CD4-positive, CD25-positive, alpha-beta regulatory T cell (primary cell): ENCODE measurements at regions not wholly inside any gene's neighbourhood (a gene's known extent, or its start where the extent isn't known, plus 50 kb on each side); places are given as distances from the start of the nearest gene placed in this dataset.

ENCODE experiments used
- ATAC-seq, 2 donors: fragments of 150-1000 bp; cut with Tn5 transposase; one replicate each; pipeline ENCODE4 v1.10.0; 2021; ENCODE audit warnings: low read depth in 2 of 2, moderate number of reproducible peaks in 2 of 2, moderate library complexity in 1 of 2
- DNase-seq, 3 donors: peaks; one replicate each; pipeline versions ENCODE4 v3.0.0 to v3.0.0-alpha.2; 2012 to 2022; ENCODE audit warnings: mixed read lengths in 1 of 3
- H3K27ac ChIP-seq: one replicate; pipeline ENCODE4 v1.7.0; 2013; ENCODE audit warnings: mild to moderate bottlenecking, low read length; ENCODE audit not compliant: insufficient read depth, poor library complexity, severe bottlenecking
- H3K27me3 ChIP-seq: one replicate; pipeline ENCODE4 v1.7.0; 2013; ENCODE audit warnings: low read length; ENCODE audit not compliant: control insufficient read depth, insufficient read depth
- H3K36me3 ChIP-seq: one replicate; pipeline ENCODE4 v1.7.0; 2013; ENCODE audit warnings: mild to moderate bottlenecking, low read length, moderate library complexity; ENCODE audit not compliant: control insufficient read depth, insufficient read depth
- H3K4me1 ChIP-seq: 2 replicates; pipeline ENCODE4 v1.7.0; 2013; ENCODE audit warnings: mild to moderate bottlenecking, low read length; ENCODE audit not compliant: insufficient read depth, control insufficient read depth, poor library complexity, severe bottlenecking
- H3K4me3 ChIP-seq: one replicate; pipeline ENCODE4 v1.7.0; 2013; ENCODE audit warnings: low read depth, mild to moderate bottlenecking, low read length, moderate library complexity
- H3K9me3 ChIP-seq, 2 experiments: 1 replicate in 1 of 2; 2 replicates in 1 of 2; pipeline ENCODE4 v1.7.0; 2013; ENCODE audit warnings: low read length in 2 of 2, mild to moderate bottlenecking in 1 of 2, moderate library complexity in 1 of 2; ENCODE audit not compliant: control insufficient read depth in 2 of 2
- H3K27ac Mint-ChIP-seq, 3 donors: one replicate each; pipeline ENCODE4 v1.8.0; 2020 to 2022; ENCODE audit warnings: mild to moderate bottlenecking in 3 of 3, mixed read lengths in 3 of 3, moderate library complexity in 2 of 3
- H3K27me3 Mint-ChIP-seq: one replicate; pipeline ENCODE4 v1.8.0; 2022; ENCODE audit warnings: mild to moderate bottlenecking, mixed read lengths
- H3K36me3 Mint-ChIP-seq: one replicate; pipeline ENCODE4 v1.8.0; 2020; ENCODE audit warnings: mixed read lengths
- H3K4me1 Mint-ChIP-seq, 4 donors: one replicate each; pipeline ENCODE4 v1.8.0; 2020 to 2022; ENCODE audit warnings: mixed read lengths in 4 of 4, mild to moderate bottlenecking in 1 of 4
- H3K4me3 Mint-ChIP-seq, 4 donors: one replicate each; pipeline ENCODE4 v1.8.0; 2020 to 2022; ENCODE audit warnings: mild to moderate bottlenecking in 4 of 4, mixed read lengths in 4 of 4, moderate library complexity in 3 of 4
- H3K9me3 Mint-ChIP-seq, 7 donors: one replicate each; pipeline ENCODE4 v1.8.0; 2020 to 2022; ENCODE audit warnings: mixed read lengths in 7 of 7, mild to moderate bottlenecking in 3 of 7, moderate library complexity in 2 of 7

DNA sequence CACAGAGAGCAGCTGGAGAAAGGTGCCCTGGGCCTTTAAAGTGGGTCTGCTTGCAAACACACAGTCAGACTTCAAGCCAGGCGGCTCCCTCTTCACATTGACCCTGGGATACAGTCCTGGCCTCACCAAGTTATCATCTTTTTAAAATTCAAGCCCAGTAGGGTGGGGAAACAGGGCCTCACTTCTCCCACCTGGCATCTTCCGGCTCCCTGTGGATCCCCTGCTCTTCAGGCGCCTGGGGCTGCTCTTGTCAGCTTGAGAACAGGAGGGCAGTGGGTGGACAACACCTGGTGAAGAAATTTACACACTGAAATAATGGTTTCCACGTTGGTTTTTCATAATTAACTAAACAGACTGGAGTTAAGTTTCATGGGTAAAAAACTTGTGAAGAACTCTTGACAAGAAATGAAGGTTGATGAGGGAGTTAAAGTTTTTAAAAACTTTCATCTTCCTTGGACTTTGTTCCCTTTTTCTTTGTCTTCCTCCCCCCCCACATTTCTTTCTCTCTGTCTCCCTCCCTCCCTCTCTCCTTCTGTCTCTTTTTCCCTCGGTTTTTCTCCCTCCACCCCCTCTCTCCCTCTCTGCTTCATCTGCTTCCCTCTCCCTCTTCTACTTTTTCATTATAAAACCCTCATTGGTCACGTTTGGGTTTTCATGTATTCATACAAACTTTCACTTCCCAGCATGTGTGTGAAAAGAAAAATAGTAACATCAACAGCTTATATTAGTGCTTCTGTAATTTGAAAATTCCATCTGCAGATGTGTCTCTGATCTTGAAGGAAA lies 219.6 kb downstream of the DMRT2 start:
- no peak for ATAC-seq
- no peaks in the 10 kb centered on the region for H3K36me3 Mint-ChIP-seq
- Histone ChIP-seq H3K27me3 (no peaks in the 10 kb centered on the region), H3K4me1 (no peaks in the 10 kb centered on the region), H3K36me3 (no peaks in the 10 kb centered on the region), H3K9me3 (no peaks in the 10 kb centered on the region), H3K27ac (no peak overlapping the region), H3K4me3 (no peak overlapping the region)
- no peaks in the 10 kb centered on the region for H3K27me3 Mint-ChIP-seq
- no peak overlapping the region for H3K4me3 Mint-ChIP-seq
- H3K4me1 Mint-ChIP-seq, result no peaks in the 10 kb centered on the region
- DNase-seq, result no peak
- H3K9me3 Mint-ChIP-seq, result peaks cover 0 to 2% (median 0%) of the 10 kb centered on the region in 7 donors
- H3K27ac Mint-ChIP-seq, result no peak overlapping the region

DNA sequence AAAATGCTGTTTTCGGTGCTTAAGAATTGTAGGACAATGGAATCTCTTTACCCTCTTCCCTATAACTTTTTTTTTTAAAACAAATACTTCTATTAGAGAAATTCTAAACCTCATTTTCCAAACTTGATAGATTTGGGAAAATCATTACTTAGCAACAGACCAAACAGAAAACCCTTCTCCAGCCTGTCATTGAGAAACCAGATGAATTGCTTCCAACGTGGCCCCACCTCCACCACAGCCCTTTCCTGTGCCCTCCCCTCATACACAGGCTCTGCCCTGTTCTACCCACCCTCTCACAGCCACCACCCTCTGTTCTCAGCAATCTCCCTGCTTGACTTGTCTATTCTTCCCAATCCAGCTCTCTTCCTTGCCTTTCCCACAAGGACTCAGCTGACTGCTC lies 221.2 kb downstream of the DMRT2 start:
- Histone ChIP-seq H3K4me1 (no peaks in the 10 kb centered on the region), H3K27ac (no peak overlapping the region), H3K27me3 (no peaks in the 10 kb centered on the region), H3K9me3 (no peaks in the 10 kb centered on the region), H3K36me3 (no peaks in the 10 kb centered on the region), H3K4me3 (no peak overlapping the region)
- Mint-ChIP-seq H3K27ac (peak overlapping the region in 1 of 3 donors; percentile 36), H3K27me3 (no peaks in the 10 kb centered on the region), H3K9me3 (peaks cover 0 to 2% (median 0%) of the 10 kb centered on the region in 7 donors), H3K36me3 (no peaks in the 10 kb centered on the region), H3K4me3 (no peak overlapping the region), H3K4me1 (no peaks in the 10 kb centered on the region)
- ATAC-seq, result no peak
- DNase-seq, result no peak

DNA sequence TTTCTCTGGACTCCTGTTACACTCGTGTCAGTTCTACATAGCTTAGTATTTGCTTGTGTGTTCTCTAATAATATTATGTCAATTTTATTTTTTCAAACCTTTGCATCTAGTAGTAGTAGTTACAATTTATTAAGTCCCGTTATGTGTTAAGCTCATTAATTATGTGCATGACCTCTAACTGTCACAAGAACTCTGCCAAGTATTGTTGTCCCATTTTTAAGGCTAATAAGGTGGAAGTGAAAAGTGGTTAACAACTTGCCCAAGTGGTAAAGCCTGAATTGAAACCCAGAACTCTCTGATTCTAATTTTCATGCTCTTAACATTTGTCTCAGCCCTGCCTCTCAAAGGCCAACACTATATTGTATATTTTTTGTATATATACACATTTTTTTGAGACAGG lies 221.6 kb downstream of the DMRT2 start:
- H3K9me3 ChIP-seq, result no peaks in the 10 kb centered on the region
- ATAC-seq (no peak), DNase-seq (no peak)
- no peaks in the 10 kb centered on the region for H3K36me3 ChIP-seq
- Mint-ChIP-seq H3K4me3 (no peak overlapping the region), H3K27ac (peak overlapping the region in 1 of 3 donors; percentile 36), H3K36me3 (no peaks in the 10 kb centered on the region), H3K9me3 (peaks cover 0 to 4% (median 0%) of the 10 kb centered on the region in 7 donors), H3K27me3 (no peaks in the 10 kb centered on the region), H3K4me1 (no peaks in the 10 kb centered on the region)
- H3K27me3 ChIP-seq, result no peaks in the 10 kb centered on the region
- H3K4me3 ChIP-seq, result no peak overlapping the region
- H3K27ac ChIP-seq, result no peak overlapping the region
- H3K4me1 ChIP-seq, result no peaks in the 10 kb centered on the region

DNA sequence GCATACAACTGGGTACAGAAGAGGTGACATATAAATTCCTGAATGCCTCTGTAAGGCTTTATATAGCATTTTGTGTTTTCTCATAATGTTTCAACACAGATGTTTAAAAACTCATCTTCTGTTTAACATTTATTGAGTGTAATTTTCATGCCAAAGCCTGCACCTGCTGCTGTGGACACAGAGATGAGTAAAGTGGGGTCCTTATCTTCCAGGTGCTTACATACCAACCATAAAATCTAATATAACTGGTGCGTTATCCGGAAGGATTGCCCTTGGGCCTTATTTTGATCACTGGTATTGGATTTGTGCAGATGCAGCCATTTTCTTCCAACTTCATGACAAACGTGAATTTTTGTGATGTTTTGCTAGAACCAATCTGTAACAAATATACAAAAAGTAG lies 222.3 kb downstream of the DMRT2 start:
- Mint-ChIP-seq H3K27ac (no peak overlapping the region), H3K36me3 (no peaks in the 10 kb centered on the region), H3K4me1 (no peaks in the 10 kb centered on the region), H3K4me3 (no peak overlapping the region), H3K9me3 (peaks cover 0 to 4% (median 0%) of the 10 kb centered on the region in 7 donors), H3K27me3 (no peaks in the 10 kb centered on the region)
- Histone ChIP-seq H3K36me3 (no peaks in the 10 kb centered on the region), H3K27me3 (no peaks in the 10 kb centered on the region), H3K4me3 (no peak overlapping the region), H3K9me3 (no peaks in the 10 kb centered on the region), H3K27ac (no peak overlapping the region), H3K4me1 (no peaks in the 10 kb centered on the region)
- ATAC-seq (no peak), DNase-seq (no peak)

DNA sequence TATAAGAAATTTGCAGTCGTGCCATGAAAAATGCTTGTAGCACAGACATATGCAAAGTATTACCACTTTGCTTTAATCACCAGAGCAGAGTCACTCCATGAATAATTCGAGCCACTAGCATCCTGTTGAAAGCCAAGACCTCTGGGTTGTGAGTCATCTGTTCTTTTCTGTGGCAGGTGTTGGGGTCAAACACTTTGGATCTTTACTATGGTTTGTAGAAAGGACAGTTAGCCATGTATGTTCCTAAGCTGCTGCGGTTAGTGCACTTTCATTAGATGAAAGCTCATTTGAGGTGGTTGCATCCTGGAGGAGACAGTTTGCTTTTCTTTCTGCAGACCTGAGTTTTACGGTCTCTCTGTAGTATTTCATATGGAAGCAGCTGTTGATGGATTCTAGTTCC lies 223.7 kb downstream of the DMRT2 start:
- no peaks in the 10 kb centered on the region for H3K36me3 Mint-ChIP-seq
- H3K9me3 Mint-ChIP-seq, result peaks cover 0 to 4% (median 0%) of the 10 kb centered on the region in 7 donors
- Histone ChIP-seq H3K27me3 (no peaks in the 10 kb centered on the region), H3K27ac (no peak overlapping the region), H3K36me3 (no peaks in the 10 kb centered on the region), H3K9me3 (no peaks in the 10 kb centered on the region), H3K4me3 (no peak overlapping the region), H3K4me1 (no peaks in the 10 kb centered on the region)
- H3K27ac Mint-ChIP-seq, result no peak overlapping the region
- H3K4me3 Mint-ChIP-seq, result no peak overlapping the region
- no peak for DNase-seq
- no peaks in the 10 kb centered on the region for H3K27me3 Mint-ChIP-seq
- H3K4me1 Mint-ChIP-seq, result no peaks in the 10 kb centered on the region
- ATAC-seq, result no peak

DNA sequence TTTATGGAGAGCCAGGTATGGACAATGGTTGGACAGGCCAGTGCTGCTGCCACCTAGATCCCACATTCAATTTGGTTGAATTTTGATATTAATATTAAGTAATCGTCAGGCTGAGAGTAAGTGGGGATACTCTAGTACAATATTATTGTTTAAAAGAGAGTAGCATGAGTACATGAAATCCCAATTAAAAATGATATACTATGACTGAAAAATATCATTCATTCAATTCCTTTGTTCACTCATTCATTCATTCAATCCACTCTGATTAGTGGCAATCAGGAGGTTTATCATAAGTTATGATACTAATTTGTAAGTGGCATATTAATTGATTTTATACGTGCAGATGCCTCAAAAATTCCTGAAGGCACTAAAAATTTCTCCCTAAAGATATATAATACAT lies 224.2 kb downstream of the DMRT2 start:
- Histone ChIP-seq H3K36me3 (no peaks in the 10 kb centered on the region), H3K9me3 (no peaks in the 10 kb centered on the region), H3K27me3 (no peaks in the 10 kb centered on the region), H3K4me1 (no peaks in the 10 kb centered on the region), H3K4me3 (no peak overlapping the region), H3K27ac (no peak overlapping the region)
- Mint-ChIP-seq H3K27ac (no peak overlapping the region), H3K36me3 (no peaks in the 10 kb centered on the region), H3K27me3 (no peaks in the 10 kb centered on the region), H3K4me3 (no peak overlapping the region), H3K4me1 (no peaks in the 10 kb centered on the region), H3K9me3 (peaks cover 0 to 4% (median 0%) of the 10 kb centered on the region in 7 donors)
- no peak for ATAC-seq
- no peak for DNase-seq

DNA sequence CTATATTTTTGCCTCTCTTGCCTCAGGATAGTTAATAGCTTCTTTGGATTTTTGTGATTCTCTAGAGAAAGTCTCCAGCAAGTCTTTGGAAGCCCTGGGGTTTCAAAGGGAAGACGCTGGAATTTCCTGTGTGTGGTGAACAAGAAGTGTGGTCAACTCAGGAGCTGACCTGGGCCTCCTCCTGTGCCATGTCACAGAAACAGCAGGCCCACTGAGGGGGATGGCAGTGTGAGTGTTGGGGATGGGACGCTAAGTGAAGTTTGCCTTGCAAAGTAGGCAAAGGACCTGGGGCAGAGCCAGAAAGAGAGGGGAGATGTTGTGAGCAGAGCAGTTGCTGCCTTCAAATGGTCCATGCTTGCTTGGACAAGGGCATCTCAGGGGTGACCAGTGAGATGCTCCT lies 226.3 kb downstream of the DMRT2 start:
- no peak for DNase-seq
- Histone ChIP-seq H3K27me3 (no peaks in the 10 kb centered on the region), H3K9me3 (no peaks in the 10 kb centered on the region), H3K36me3 (no peaks in the 10 kb centered on the region), H3K27ac (no peak overlapping the region), H3K4me1 (no peaks in the 10 kb centered on the region), H3K4me3 (no peak overlapping the region)
- H3K4me3 Mint-ChIP-seq, result no peak overlapping the region
- no peaks in the 10 kb centered on the region for H3K36me3 Mint-ChIP-seq
- H3K27ac Mint-ChIP-seq, result no peak overlapping the region
- no peak for ATAC-seq
- H3K27me3 Mint-ChIP-seq, result no peaks in the 10 kb centered on the region
- H3K9me3 Mint-ChIP-seq, result peaks cover 0 to 4% (median 0%) of the 10 kb centered on the region in 7 donors
- H3K4me1 Mint-ChIP-seq, result no peaks in the 10 kb centered on the region

DNA sequence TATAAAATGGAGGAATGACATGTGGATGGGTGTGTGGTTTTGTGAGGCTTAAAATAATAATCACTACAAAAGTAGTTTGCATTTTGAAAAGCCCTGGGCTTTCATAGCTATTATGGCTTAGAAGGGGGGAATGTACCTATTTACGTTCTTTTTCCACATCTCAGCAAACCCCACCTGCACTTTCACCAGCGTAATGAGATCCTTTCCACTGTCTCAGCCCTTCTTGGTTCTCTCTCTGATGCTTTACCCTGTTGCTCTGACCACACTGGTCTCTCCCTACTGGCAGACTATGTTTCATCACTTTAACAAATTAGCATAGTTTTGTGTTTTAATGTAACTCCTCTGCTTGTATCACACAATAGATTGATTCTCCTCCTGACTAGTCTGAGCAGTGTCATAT lies 234.6 kb downstream of the DMRT2 start:
- Mint-ChIP-seq H3K4me3 (no peak overlapping the region), H3K9me3 (peaks cover 0 to 14% (median 2%) of the 10 kb centered on the region in 7 donors), H3K4me1 (peaks cover 0 to 4% (median 0%) of the 10 kb centered on the region in 4 donors), H3K36me3 (no peaks in the 10 kb centered on the region), H3K27ac (no peak overlapping the region), H3K27me3 (no peaks in the 10 kb centered on the region)
- DNase-seq (no peak), ATAC-seq (no peak)
- Histone ChIP-seq H3K4me3 (no peak overlapping the region), H3K36me3 (no peaks in the 10 kb centered on the region), H3K27me3 (no peaks in the 10 kb centered on the region), H3K27ac (no peak overlapping the region), H3K4me1 (no peaks in the 10 kb centered on the region), H3K9me3 (no peaks in the 10 kb centered on the region)
